NCI-H146 treated with DMSO at 0.1 percent for 48 hours (cell line): ENCODE measurements at regions not wholly inside any gene's neighbourhood (a gene's known extent, or its start where the extent isn't known, plus 50 kb on each side); places are given as distances from the start of the nearest gene placed in this dataset.

Source experiments
- DNase-seq: peaks from one replicate; lab custom pipeline; 2025; ENCODE audit not compliant: unreplicated experiment; lab: John Stamatoyannopoulos, UW

DNA sequence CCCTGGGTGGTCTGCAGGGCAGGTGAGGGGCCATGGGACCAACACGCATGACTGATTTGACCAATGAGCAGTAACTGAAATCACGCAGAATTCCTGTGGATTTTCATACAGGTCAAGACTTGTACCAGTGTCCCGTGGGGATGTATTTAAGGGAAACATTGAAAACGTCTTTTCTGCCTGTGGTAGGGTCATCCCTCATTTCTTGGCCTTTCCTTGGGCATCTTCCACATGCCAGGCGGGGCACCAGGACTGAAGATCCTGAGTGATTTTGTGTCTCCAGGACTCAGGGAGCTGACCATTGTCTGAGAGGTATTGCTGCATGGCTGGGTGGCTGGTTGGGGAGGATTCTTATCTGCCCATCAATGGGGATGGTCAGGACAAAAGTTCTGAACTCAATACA, 289.0 kb downstream of the GLRX3 start:
- no peak for DNase-seq

DNA sequence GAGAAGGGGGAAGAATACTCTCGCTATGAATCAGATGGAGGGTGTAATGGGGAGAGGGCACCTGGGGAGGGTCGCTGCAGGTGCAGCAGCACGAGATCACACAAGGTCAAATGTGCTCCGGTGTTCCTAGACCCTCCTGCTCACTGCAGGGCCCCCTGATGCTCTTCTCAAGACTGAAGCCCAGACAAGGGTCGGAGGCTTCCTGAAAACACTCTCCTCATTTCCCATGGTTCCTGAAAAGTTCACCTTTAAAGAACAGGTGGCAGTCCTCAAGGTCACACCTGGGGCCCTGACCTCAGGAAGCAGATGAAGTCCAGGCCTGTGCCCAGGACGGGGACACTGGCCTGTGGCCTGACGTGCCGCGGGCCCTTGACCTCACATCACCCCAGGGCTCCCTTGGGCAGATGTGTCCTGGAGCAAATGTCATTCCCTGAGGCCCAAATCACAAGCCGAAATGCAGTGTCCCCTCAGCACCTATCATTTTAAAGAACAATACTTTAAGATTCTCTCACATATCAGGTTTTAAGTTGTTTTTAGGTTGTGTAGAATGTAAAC, 289.8 kb downstream of the GLRX3 start:
- DNase-seq: no peak

DNA sequence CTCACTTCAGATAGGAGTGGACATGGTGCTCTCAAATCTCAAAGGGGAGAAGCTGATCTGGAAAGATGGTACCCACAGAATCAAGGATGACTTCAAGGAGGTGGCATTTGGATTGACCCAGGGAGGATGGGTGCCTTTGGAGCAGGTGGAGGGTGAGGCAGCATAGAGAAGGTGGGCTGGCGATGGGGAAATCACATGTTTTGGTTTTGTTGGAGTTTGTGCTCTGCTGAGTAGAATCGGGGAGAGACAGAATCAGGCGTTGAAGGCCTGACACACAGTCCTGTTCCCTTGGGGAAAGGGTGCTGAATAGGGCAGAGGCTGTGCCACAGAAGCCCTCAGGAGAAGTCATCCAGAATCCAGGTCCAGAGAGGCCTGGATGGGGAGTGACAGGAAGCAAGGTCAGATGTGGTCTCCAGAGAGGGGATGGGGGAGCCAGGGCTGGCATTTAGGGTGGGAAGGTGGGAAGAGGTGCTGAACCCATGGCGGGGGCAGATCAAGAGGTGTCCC, 291.1 kb downstream of the GLRX3 start:
- DNase-seq: no peak

DNA sequence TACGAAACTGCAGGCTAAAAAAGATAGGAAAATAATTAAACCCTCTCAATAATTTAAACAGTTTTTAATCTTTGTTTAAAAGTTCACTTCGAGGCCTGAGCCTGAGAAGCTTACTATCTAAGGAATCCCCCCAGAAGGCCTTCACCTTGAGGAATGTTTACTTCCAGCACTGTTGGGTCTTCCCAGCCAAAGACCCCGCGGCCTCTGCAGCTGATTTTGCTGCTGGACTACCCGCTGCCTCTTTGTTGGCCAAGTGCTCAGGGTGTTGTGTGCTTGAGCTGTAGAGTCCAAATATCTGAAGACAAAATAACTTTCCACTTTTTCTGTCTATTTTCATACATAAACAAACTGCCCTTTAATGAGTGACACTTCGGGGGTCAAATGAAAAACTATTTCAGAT, 292.7 kb downstream of the GLRX3 start:
- no peak for DNase-seq

DNA sequence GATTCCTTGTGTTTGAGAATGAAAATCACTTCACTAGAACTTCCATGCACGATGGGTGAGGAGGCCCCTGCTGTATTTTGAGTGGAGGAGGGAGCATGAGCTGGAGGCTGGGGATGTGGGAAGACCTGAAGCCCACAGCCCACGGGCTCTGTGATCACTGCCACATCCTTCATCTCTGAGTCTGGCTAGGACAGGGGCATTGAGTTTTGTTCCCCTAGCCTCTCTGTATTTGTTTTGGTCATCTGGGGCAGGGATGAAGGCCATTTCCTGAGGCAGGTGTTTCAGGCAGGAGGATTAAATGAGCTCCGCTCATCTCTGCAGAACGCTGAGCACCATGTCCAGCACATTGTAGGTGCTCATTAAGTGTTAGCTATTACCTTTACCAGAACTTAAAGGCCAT, 293.6 kb downstream of the GLRX3 start:
- DNase-seq: no peak

DNA sequence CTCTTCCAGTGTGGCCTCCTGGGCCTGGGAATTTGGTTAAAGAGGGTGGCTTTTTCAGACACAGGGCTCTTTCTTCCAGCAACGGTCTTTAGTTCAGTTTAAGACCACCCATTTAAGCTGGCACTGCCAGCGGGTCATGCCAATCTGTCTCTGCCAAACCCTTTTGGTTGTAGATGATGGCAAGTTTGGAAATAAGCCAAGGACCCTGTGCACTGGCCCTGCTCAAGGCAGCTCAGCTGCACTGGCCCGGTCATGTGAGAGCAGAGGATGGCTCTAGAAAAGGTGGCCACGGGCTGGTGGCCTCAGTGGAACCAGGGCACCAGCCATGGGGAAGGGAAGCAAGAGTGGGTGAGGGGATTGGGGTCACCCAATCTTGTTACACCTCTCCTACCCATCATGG, 294.1 kb downstream of the GLRX3 start:
- no peak for DNase-seq

DNA sequence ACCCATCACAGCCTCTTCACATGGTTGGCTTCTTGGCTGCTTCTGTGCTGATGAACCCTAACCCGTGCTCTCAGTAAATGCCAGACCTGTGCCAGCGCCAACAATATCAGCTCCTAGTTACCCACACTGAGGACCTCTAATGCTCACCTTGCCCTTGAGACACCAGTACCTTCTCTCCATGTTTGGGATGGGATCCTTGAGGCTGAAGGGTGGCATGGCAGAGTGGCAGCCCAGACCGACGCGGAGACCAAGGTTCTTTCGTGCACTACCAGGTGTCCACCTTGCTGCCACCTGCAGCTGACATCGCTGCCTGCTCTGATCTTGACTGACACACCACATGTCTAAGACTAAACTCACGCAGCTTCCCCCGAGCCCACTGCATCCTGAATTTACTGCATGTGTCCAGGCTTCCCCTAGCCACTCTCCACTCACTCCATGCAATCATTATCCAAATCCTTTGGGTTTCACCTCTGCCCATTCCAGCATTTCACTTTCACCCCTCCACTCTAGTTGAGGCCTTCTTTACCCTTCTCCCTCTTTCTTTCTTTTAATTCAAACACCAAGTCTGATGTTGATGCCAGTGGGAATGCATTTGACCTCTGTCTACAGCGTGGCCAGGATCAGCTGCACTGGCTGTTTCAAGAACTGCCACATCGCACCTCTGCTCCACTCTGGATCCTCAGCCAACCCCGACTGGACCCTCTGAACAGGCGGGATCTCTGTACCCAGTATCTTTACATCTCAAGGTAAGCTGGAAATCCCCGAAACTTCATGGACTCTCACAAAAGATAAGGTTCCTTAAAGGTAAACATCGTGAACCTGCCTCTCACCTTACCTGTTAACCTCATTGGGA, 294.9 kb downstream of the GLRX3 start:
- no peak for DNase-seq

DNA sequence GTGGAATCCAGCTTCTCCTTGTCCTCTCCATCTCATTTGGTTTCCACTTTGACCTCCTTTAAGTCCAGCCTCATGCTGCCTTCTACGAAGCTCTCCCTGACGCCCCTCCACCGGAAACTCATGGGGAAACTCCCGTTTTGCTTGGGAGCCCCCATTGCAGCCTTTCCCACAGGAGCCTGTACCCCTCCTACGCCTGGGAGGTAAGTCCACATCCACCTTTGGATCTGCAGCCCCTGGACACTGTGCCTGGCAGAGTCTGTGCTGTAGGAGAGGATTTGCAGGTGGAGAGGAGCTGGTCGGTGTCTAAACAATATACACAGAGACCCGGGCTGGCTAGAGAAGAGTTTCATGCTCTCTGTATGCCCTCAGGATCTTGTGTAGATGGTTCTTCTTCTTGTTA, 296.1 kb downstream of the GLRX3 start:
- no peak for DNase-seq

DNA sequence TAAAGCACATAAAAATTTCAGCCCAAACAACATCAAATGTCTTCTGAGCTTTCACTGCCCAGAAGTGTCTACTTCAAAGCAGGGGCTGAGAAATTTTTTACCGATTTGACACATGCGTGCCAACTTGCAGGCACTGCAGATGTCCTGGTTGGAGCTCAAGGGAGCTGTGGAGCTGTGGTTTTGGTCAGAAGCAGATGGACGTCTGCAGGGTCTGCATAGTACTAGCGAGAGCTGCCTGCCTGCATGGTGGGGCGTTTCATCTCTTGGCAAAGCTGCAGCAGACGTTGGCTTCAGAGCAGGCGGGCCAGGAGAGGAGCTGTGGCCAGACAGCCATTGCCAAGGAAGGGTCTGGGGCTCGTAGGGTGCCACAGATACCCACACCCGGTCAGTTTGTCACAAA, 296.7 kb downstream of the GLRX3 start:
- DNase-seq: no peak

DNA sequence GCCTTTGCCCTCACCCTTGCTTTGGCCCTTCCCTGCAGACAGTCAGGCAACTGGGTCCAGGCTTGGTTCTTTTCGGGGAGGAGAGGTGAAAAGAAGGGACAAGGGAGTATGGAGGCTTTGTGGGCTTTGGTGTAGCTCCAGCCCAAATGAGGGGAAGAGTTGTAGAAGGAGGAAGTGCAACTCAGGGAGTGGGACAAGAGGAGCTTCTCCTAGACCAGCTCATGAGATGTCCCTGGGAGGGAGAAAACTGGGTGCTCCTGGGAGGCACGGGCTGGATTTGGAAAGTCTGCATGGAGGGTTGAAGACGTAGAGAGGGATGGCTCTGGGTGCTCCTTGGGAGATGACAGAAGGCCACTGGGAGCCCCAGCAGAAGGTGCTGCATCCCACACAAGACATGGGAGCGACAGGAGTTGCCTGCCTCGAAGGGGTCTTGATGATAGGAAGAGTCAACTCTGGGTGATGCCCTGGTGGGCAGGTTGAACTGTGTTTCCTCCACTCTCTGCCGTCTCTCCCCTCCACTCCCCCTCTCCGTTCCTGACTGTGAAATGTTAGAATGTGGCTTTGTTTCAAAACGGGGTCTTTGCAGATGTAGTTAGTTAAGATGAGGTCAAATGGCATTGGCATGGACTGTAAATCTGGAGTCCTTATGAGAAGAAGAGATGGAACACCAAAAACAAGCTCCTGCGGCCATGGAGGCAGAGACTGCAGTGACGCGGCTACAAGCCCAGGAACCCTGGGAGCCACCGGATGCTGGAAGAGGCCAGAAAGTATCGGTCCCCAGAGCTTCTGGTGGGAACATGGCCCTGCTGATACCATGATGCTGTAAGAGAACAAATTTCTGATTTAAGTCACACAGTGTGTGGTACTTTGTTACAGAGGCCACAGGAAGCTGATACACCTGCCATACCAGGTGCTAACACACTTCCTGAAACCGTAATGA, 298.5 kb downstream of the GLRX3 start:
- no peak for DNase-seq

DNA sequence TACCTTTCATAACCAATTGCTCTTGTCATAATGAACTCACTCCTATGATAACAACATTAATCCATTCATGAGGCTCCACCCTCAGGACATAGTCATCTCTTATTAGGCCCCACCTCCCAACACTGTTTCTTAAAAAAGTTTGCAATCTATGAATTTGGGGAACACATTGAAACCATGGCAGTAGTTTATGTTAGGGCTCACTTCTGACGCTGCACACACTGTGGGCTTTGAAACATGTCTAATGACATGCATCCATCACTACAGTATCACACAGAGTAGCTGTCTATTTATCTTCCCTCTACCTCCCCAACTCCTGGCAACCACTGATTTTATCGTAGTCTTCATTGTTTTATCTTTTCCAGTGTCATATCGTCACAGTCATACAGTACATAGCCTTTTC, 299.8 kb downstream of the GLRX3 start:
- no peak for DNase-seq

DNA sequence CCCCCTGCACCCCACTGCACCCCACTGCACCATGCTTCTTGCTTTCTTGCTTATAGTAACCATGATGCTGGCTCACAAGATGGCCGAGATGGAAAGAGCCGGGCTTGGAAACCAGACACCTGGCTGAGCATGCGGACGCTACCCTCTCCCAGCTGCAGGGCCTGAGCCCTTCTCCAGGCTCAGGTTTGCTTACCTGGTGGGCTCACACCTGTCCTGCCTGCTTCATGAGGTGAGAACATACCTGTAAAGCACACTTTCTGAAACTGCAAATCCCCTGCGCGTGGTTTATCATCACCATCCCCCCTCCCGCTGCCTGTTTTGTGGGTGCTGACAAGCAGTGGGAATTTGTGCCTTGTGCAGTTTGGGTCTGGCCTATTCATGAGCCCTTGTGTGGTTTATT, 302.7 kb downstream of the GLRX3 start:
- DNase-seq: no peak

DNA sequence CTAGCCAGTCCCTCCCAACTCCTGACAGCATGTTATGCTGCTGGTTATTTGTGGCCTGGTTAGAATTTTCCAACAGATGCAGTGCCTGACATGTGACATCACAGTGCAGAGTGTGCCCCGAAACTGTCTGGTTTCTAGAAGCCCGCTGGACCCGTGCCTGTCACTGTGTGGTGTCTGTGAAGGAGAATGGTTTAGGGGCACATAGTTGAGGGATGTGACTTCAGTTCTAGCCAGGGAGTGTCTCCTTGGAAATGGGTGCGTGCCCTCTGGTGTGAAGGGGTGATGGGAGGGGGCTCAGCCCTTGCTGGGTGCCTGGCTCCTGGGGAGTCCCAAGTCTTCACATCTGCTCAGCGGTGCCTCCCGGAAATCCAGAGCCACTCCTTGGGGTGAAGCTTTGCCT, 303.6 kb downstream of the GLRX3 start:
- no peak for DNase-seq

DNA sequence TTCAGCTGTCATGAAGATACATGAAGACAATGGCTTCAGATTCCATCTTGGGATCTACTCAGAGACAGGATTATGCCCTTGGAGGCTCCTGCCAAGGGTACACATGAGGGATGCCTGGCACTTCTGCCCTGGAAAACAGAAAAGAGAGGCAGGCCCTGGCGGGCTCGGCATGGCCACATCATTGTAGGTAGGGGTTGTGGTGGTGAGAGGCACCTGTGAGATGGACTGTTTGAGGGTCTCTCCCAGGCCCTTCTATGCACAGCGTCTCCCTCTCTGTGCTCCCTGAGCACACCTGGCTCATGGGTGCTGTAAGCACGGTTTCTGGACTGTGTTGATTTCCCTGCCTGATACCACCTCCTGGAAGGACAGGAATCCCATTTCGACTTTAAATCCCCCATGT, 304.3 kb downstream of the GLRX3 start:
- DNase-seq: no peak

DNA sequence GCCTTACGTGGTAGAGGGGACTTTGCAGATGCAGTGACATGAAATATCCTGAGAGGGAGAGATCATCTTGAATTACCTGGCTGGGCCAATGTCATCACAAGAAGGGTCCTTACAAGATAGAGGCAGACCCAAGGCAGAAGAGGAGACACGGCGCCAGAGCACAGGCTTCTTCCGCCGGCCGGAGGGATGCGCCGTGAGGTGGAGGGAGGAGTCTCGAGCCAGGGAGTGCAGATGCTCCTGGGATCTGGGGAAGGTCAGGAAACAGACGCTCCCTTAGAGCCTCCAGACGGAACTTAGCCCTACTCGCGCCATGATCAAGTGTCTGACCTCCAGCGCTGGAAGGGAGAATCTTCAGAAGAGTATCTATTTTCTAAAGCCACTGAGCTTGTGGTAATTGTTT, 304.8 kb downstream of the GLRX3 start:
- DNase-seq: no peak

DNA sequence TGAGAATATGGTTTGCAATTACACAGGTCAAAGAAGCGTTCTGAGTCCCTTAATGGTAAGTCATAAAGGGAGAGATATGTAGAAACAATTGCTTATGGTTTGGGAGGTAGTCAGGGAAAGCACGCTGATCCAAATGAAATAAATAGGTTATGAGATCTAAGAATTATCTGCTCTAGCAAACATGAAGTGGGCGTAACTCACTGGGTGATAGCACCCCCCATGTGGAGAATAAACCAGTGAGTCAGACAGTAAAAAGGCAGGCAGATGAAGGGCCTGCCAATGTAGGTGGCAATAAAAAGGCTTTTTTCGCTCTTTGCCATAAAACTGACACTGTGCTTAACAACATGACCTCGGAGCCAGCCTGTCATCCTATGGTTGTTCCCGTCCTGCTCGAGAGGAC, 306.9 kb downstream of the GLRX3 start:
- no peak for DNase-seq

DNA sequence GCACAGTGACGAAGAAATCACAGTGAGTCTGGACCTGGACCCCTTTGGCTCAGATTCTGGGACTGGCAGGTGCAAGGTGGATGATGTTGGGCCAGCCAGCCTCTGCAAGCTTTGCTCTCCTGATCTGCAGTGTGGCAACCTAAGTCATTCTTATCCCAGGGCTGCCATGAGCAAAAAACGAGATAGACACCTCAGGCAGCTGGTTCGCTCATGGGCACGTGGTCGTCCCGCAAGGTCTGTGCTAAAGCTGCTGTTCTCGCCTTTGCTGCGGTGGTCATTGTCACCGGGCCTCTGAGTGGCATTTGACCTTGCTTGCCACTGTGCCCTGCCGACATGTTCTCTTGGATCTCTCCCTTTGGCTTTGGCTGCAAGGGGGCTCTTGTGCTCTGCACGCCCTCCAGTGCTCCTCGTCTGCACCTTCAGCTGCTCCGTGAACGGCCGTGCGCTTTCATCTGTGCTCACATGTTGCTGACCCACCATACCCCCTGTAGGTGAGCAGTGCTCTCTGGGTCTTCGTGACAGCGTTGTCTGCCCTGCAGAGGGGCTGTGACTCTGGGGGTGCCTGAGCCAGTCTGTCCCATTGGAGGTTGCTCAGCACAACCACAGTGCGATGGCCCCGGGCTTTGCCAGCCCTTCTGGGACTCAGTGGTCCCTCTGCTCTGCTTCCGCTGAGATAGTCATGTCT, 317.0 kb downstream of the GLRX3 start:
- DNase-seq: no peak

DNA sequence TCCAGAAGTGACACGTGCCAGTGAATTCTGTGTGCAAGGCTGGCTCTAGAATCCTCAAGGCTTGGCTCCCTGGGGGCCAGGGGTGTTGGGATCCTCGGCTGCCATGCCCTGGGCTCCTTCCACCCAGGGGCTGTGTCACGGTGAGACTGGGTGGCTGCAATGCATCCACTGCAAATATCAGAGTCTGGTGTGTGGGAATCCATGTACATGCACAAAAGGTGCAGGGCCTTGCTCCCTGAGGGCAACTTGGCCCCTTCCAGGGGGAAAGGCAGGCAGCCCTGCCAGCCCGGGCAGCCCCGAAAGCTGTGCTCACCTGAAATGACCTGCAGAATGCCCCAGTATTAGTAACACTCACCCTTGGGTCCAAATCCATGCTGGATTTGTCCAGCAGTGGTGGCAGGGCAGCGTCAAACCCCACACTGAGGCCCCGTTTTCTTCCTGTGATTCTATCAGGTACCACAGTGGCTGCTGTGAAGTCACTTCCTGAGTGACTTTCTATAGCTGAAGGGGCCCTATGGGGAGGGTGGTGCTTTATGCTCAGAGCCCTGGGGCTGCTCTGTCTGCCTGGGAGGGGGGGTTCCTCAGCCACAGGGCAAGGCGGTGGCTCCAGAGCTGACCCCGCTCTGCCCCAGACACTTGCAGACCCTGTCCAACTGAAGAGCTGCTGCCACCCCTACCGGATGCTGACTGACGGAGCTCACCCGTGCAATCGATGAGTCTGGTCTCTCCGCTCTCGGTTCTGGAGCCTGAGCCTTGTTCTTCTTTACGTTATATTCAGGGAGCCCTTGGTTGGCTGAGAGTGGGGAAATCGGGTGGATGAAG, 317.7 kb downstream of the GLRX3 start:
- DNase-seq: no peak

DNA sequence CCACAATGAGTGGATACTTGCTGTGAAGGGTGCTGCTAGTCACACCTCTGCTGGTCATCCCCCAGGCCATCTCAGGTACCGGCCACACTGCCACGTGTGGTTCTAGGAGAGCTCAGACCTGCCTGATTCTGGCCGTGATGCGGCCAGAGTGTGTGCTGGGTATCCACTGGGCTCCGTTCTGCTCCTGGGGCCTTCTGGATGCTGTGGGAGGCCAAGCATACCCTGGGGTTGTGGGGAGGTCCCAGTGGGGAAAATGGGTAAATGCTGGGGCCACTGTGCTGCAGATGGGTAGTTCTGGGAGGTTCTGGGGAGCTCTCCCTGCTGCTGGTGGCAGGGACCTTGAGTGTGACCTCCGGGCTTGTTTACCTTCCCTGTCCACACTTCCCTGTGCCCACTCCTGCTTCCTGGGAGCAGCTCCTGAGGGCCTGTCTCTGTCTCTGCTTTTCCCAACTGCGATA, 318.4 kb downstream of the GLRX3 start:
- no peak for DNase-seq

DNA sequence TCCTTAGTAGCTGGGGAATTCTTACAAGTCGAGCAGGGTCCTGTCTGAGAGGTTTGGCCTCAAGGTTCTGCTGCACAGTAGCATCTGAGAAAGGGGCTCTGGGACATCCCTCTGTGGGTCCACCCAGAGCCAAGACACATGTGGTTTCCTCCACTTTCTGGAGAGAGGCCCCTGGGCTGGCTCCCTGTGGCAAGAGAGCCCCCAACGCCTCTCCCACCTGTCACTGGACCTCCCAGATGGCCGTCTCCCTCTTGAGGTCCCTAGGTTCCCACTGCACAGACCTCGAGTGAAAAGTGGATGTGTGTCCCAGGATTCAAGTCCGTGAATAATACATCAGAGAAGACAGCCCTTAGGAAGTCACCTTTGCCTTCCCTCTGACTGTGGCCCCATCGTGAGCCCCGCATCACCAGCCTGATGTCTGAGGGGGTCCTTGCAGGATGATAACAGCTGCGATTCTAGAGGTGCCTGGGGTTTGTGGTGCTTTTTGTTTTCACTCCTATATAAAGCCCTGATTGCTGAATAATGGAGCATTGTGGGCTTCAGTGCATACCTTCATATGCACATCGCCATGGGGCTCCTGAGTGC, 319.0 kb downstream of the GLRX3 start:
- no peak for DNase-seq
